ENCODE measurements at regions not wholly inside any gene's neighbourhood (a gene's known extent, or its start where the extent isn't known, plus 50 kb on each side); places are given as distances from the start of the nearest gene placed in this dataset.

- H3K4me3 ChIP-seq (ENCODE audit: low read depth, low read length) = no peak overlapping the region
- TF ChIP-seq CTCF (IDR thresholded peaks at IDR 0.05; ENCODE audit: insufficient read depth, low read depth, low read length) = no peak
- DNase-seq (ENCODE audit: low read depth) = no peak
These were observed 122.2 kb downstream of the ANKRD60 start for GRCh38 chr20:58106143-58106750.

- H3K4me3 ChIP-seq (ENCODE audit: low read depth, low read length) = no peak overlapping the region
- TF ChIP-seq CTCF (IDR thresholded peaks at IDR 0.05; ENCODE audit: insufficient read depth, low read depth, low read length) = no peak
- DNase-seq (ENCODE audit: low read depth) = no peak
These were observed 124.5 kb downstream of the ANKRD60 start for GRCh38 chr20:58103961-58104360.

- no peak for TF ChIP-seq CTCF (IDR thresholded peaks at IDR 0.05; ENCODE audit: insufficient read depth, low read depth, low read length)
- no peak for DNase-seq (ENCODE audit: low read depth)
- H3K4me3 ChIP-seq (ENCODE audit: low read depth, low read length) = no peak overlapping the region
These were observed 124.9 kb downstream of the ANKRD60 start for GRCh38 chr20:58103517-58103904.

- DNase-seq (ENCODE audit: low read depth) = no peak
- no peak overlapping the region for H3K4me3 ChIP-seq (ENCODE audit: low read depth, low read length)
These were observed 125.5 kb downstream of the ANKRD60 start for GRCh38 chr20:58102744-58103516.

GRCh38 chr20:58102261-58102660 lies 126.2 kb downstream of the ANKRD60 start:
- DNase-seq (ENCODE audit: low read depth) = peak; percentile 19
- H3K4me3 ChIP-seq (ENCODE audit: low read depth, low read length) = no peak overlapping the region
- TF ChIP-seq CTCF (IDR thresholded peaks at IDR 0.05; ENCODE audit: insufficient read depth, low read depth, low read length) = no peak

More at GRCh38 chr20:58102744-58103516, 125.5 kb downstream of the ANKRD60 start:
- no peak for TF ChIP-seq CTCF (IDR thresholded peaks at IDR 0.05; ENCODE audit: insufficient read depth, low read depth, low read length)

- no peak overlapping the region for H3K4me3 ChIP-seq (ENCODE audit: low read depth, low read length)
- no peak for TF ChIP-seq CTCF (IDR thresholded peaks at IDR 0.05; ENCODE audit: insufficient read depth, low read depth, low read length)
- DNase-seq (ENCODE audit: low read depth) = no peak
These were observed 127.6 kb downstream of the ANKRD60 start for GRCh38 chr20:58100731-58101356.
